ENCODE measurements at regions not wholly inside any gene's neighbourhood (a gene's known extent, or its start where the extent isn't known, plus 50 kb on each side); places are given as distances from the start of the nearest gene placed in this dataset.

DNA sequence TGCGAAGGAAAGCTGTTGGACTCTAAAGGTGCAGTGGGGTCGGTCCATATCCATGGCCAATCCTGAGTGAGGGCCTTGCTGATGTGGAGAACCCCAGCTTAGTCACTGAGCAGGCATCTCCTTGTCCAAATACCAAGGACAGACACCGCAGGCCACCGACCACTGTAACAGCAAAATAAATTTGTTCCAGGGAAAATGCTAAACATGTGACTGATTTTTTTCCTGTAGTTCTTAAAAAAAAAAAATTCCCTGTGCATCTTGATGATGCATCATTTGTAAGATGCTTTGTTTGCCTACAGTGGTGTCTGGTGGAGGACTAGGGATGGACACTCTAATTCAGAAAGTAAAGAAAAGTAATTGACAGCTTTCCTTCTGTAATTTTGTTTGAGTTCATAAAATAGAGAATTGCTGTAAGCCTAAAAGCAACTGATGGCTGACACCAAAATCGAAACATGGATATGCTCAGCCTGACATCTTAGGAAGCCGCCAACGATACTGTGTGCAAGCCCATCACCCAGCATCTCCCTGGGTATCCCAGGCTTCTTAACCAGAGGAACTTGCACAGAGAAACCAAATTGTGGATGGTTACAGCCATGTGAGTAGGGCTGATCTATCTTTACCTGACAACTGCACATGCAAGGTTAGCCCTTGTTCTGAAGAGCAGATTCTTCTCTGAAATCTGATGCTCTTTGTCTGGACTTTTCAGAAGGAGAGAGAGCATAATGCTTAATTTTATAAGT lies 188.6 kb downstream of the ARL4C start:
- DNase-seq (ENCODE audit: low read depth in 1 of 2, low spot score in 1 of 2) = no peak

DNA sequence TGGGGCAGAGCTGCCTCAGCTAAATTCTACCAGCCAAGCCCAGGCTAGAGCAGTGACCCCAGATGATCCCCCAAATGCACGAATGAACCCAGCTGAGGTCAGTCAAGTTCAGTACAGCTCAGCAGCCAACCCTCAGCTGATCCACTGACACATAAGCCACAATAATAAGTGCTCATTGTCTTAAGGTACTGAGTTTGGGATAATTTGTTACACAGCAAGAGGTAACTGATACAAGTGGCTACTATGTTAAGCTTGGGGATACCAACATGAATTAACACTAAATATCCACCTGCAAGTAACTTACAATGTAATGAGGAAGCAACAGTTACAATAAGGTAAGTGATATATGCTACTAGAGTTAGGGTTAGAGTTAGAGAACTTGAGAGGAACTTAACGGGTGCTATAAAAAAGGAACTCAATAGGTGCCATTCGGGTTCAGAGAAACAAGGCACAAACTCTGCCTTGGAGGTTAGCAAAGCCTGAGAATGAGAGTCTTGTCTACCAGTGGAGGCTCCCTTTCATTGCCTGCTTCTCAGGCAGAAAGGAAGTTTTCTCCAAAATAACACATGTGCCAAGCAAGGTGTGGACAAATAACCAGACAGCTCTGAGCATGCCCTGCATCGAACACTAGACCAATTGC lies 189.4 kb downstream of the ARL4C start:
- no peak for DNase-seq (ENCODE audit: low read depth in 1 of 2, low spot score in 1 of 2)

- no peak for DNase-seq (ENCODE audit: low read depth in 1 of 2, low spot score in 1 of 2)
Observed at GRCh38 chr2:234306426-234307173, 190.3 kb downstream of the ARL4C start.

GRCh38 chr2:234305846-234306245 lies 191.0 kb downstream of the ARL4C start:
- DNase-seq (ENCODE audit: low read depth in 1 of 2, low spot score in 1 of 2) = no peak

DNA sequence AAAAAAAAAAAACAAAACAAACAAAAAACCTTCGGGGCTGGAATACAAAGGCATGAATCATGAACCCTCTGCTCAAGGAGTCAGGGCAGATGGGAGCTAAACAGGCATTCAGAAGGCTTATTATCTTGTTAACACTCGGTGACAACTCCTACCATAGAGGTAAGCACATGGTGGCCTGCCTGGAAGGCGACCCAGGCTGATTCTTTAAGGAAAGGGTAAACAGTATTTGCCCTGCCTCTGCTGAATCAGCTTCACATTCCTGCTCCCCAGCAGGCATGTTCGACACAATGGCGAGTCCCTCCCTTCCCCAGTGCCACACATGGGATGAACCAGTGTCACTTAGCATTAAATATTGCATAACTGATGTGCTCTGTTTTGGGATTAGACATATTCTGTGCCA lies 191.9 kb downstream of the ARL4C start:
- DNase-seq (ENCODE audit: low read depth in 1 of 2, low spot score in 1 of 2) = no peak

GRCh38 chr2:234302664-234302991 lies 194.3 kb downstream of the ARL4C start:
- no peak for DNase-seq (ENCODE audit: low read depth in 1 of 2, low spot score in 1 of 2)

DNA sequence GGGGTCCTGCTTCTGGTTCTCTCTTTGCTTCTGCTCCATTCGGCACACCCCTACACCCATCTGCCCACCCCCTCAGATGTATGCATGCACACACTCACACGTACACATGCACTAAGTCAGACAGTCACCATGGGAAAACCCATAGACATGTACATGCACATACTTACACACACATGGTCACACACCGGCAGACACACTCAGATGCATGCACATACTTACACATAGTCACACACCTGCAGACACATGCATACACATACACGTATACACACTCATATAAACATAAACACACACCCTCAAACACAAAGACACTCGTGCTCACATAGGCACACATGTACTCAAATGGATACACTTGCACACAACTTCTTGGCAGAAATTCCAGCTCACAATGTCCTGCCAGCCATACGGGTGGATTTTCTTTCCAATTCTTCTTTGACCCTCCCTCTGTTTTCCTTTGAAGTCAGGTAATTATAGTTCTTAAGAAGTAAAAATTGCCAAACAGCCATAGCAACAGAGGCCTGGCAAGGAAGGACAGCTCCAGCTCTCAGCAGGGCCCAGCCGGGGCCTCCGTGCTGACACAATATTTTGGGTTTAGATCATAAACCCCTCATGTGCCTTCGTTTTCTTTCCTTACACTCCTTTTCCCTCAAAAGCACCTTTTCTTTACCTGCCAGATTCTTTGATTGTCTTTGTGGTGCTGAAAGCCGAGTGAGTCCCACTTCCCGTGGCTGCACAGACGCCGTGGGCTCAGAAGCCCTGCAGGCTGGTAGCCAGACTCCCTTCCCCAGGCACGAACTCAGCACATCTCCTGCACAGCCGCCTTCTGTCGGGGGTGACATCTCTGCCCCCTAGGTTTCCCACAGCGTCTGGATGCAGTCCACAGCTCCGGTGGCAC lies 195.7 kb downstream of the ARL4C start:
- DNase-seq (ENCODE audit: low read depth in 1 of 2, low spot score in 1 of 2) = no peak

GRCh38 chr2:234300391-234300925 lies 196.4 kb downstream of the ARL4C start:
- DNase-seq (ENCODE audit: low read depth in 1 of 2, low spot score in 1 of 2) = no peak

- DNase-seq (ENCODE audit: low read depth in 1 of 2, low spot score in 1 of 2) = no peak
Observed at GRCh38 chr2:234298918-234299317, 198.0 kb downstream of the ARL4C start.

GRCh38 chr2:234296991-234297390 lies 199.9 kb downstream of the ARL4C start:
- no peak for DNase-seq (ENCODE audit: low read depth in 1 of 2, low spot score in 1 of 2)

- no peak for DNase-seq (ENCODE audit: low read depth in 1 of 2, low spot score in 1 of 2)
Observed at GRCh38 chr2:234293973-234294372, 202.9 kb downstream of the ARL4C start.

DNA sequence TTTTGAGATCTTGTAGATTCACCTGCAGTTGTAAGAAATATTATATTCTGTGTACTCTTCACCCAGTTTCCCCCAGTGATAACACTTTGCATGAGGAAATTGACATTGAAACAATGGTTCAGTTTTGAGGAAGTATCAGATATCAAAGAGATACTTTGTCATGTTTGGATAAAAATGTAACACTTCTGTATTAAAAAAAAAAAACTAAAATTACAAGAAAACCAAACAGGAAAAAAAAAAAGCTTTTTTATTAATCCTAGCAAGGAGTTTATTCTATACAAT lies 204.0 kb downstream of the ARL4C start:
- no peak for DNase-seq (ENCODE audit: low read depth in 1 of 2, low spot score in 1 of 2)

- peak in 1 of 2 donors; percentile 77 for DNase-seq (ENCODE audit: low read depth in 1 of 2, low spot score in 1 of 2)
Observed at GRCh38 chr2:234292205-234292961, 204.5 kb downstream of the ARL4C start.

- no peak for DNase-seq (ENCODE audit: low read depth in 1 of 2, low spot score in 1 of 2)
Observed at GRCh38 chr2:234291765-234292204, 205.1 kb downstream of the ARL4C start.

DNA sequence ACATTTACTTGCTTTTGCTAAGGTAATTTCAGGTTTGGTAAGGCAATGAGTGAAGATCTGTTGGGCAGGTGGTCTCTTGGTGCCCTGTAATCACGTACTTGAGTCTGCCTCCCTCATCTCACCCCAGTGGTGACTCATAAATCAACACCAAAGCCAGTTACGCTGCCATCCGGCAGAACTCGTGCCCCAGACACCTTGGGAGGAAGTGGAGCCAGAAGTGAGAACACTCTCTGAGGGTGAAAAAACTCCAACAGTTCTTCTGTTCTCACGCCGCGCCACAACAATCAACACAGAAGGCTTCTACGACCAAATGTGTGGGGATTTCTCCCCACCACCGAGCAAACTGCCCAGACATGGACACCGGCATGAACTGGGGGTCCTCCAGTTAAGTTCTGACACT lies 206.2 kb downstream of the ARL4C start:
- DNase-seq (ENCODE audit: low read depth in 1 of 2, low spot score in 1 of 2) = peak; percentile 51 to 76

- DNase-seq (ENCODE audit: low read depth in 1 of 2, low spot score in 1 of 2) = peak in 1 of 2 donors; percentile 43
Observed at GRCh38 chr2:234289834-234290590, 206.9 kb downstream of the ARL4C start.

- peak; percentile 53 to 54 for DNase-seq (ENCODE audit: low read depth in 1 of 2, low spot score in 1 of 2)
Observed at GRCh38 chr2:234288974-234289455, 207.9 kb downstream of the ARL4C start.

GRCh38 chr2:234287650-234288049 lies 209.2 kb downstream of the ARL4C start:
- no peak for DNase-seq (ENCODE audit: low read depth in 1 of 2, low spot score in 1 of 2)

GRCh38 chr2:234286956-234287355 lies 209.9 kb downstream of the ARL4C start:
- no peak for DNase-seq (ENCODE audit: low read depth in 1 of 2, low spot score in 1 of 2)

Data from activated CD4-positive, alpha-beta T cell treated with anti-CD3 and anti-CD28 coated beads, Interleukin-2, amount 50 U/mL, for 24 hours (primary cell).